Esophagus squamous epithelium (tissue), 5 donors: ENCODE measurements at regions not wholly inside any gene's neighbourhood (a gene's known extent, or its start where the extent isn't known, plus 50 kb on each side); places are given as distances from the start of the nearest gene placed in this dataset.

Experiments used
- DNase-seq: peaks from one replicate; lab custom pipeline; 2025; lab: John Stamatoyannopoulos, UW
- H3K27ac ChIP-seq, 4 donors: fragments of 200-600 bp; sonication (generic); one replicate each; pipeline ENCODE4 v1.5.1; 2016 to 2019; ENCODE audit warnings: mild to moderate bottlenecking in 1 of 4
- H3K27me3 ChIP-seq, 4 donors: fragments of 200-600 bp; sonication (generic); 1 replicate in 3 of 4; 2 replicates in 1 of 4; pipeline versions ENCODE4 v1.5.1 to v1.6.0; 2017 to 2021; ENCODE audit warnings: antibody characterized with exemption in 1 of 4
- H3K36me3 ChIP-seq, 3 donors: fragments of 200-600 bp; sonication (generic); one replicate each; pipeline ENCODE4 v1.5.1; 2016 to 2019
- H3K4me1 ChIP-seq, 3 donors: fragments of 200-600 bp; sonication (generic); one replicate each; pipeline ENCODE4 v1.5.1; 2017 to 2019
- H3K4me3 ChIP-seq, 4 donors: fragments of 200-600 bp; sonication (generic); 1 replicate in 3 of 4; 2 replicates in 1 of 4; pipeline ENCODE4 v1.5.1; 2016 to 2019; ENCODE audit warnings: mild to moderate bottlenecking in 2 of 4, moderate library complexity in 1 of 4
- H3K9me3 ChIP-seq, 3 donors: fragments of 200-600 bp; sonication (generic); one replicate each; pipeline ENCODE4 v1.5.1; 2016 to 2019
- CTCF ChIP-seq, 6 experiments: fragments of 450-650 bp in 4 of 6; fragments of 200-600 bp in 2 of 6; sonication (generic) in 2 of 6; IDR thresholded peaks; one replicate each; pipeline ENCODE4 v1.5.1; 2016 to 2019; ENCODE audit warnings: antibody characterized with exemption in 6 of 6, mild to moderate bottlenecking in 4 of 6, moderate library complexity in 4 of 6
- POLR2A ChIP-seq, 4 donors: fragments of 450-650 bp; IDR thresholded peaks; one replicate each; pipeline ENCODE4 v1.6.1; 2017; ENCODE audit warnings: antibody characterized with exemption in 4 of 4, mild to moderate bottlenecking in 4 of 4, moderate library complexity in 3 of 4
- WGBS, 2 donors: methylation state at CpG; one replicate each; pipeline ENCODE4 v1.1.5; 2018; 5-methylcytosine and 5-hydroxymethylcytosine counted together
- intact Hi-C: fragments of 100-400 bp; cut with DNase I; formaldehyde crosslinking; loops from one replicate; pipeline ENCODE4 v1.15.0; 2022
- donor health status: DM: yes; HTN: yes; CAD: no.

GRCh38 chr13:95367309-95367843, 66.1 kb upstream of the ABCC4 start:
- Histone ChIP-seq H3K4me3 (no peak overlapping the region), H3K36me3 (no peaks in the 10 kb centered on the region), H3K9me3 (peaks cover 0 to 11% (median 9%) of the 10 kb centered on the region in 3 donors), H3K4me1 (no peaks in the 10 kb centered on the region), H3K27ac (no peak overlapping the region), H3K27me3 (no peaks in the 10 kb centered on the region)
- 49 to 72% methylated on average over 6 of the region's 6 CpGs for WGBS, 2 donors
- TF ChIP-seq CTCF (IDR thresholded peaks at IDR 0.05) (no peak), POLR2A (IDR thresholded peaks at IDR 0.05) (no peak)
- no peak for DNase-seq
- intact Hi-C loops = no loop called here

GRCh38 chr13:95368998-95369397, 67.7 kb upstream of the ABCC4 start:
- no peaks in the 10 kb centered on the region for H3K27me3 ChIP-seq
- no peaks in the 10 kb centered on the region for H3K4me1 ChIP-seq
- WGBS, 2 donors = 59 to 69% methylated on average over 4 of the region's 4 CpGs
- no peaks in the 10 kb centered on the region for H3K36me3 ChIP-seq
- TF ChIP-seq POLR2A (IDR thresholded peaks at IDR 0.05) (no peak), CTCF (IDR thresholded peaks at IDR 0.05) (no peak)
- intact Hi-C loops = no loop called here
- H3K27ac ChIP-seq = no peak overlapping the region
- no peaks in the 10 kb centered on the region for H3K9me3 ChIP-seq
- no peak overlapping the region for H3K4me3 ChIP-seq
- DNase-seq = no peak

- H3K4me3 ChIP-seq = no peak overlapping the region
- TF ChIP-seq POLR2A (IDR thresholded peaks at IDR 0.05) (no peak), CTCF (IDR thresholded peaks at IDR 0.05) (no peak)
- no peak for DNase-seq
- intact Hi-C loops = no loop called here
- H3K27me3 ChIP-seq = peaks cover 0 to 4% (median 0%) of the 10 kb centered on the region in 4 donors
- peaks cover under 1 to 7% (median 4%) of the 10 kb centered on the region in 3 donors for H3K4me1 ChIP-seq
- 0% methylated on average over 1 of the region's 1 CpG for WGBS, 2 donors
- H3K27ac ChIP-seq = no peak overlapping the region
- H3K36me3 ChIP-seq = no peaks in the 10 kb centered on the region
- H3K9me3 ChIP-seq = no peaks in the 10 kb centered on the region
Observed at GRCh38 chr13:95375706-95376105, 74.5 kb upstream of the ABCC4 start.

GRCh38 chr13:95378603-95379002, 77.4 kb upstream of the ABCC4 start:
- Histone ChIP-seq H3K36me3 (no peaks in the 10 kb centered on the region), H3K4me1 (peaks cover 4 to 16% (median 7%) of the 10 kb centered on the region in 3 donors), H3K9me3 (no peaks in the 10 kb centered on the region), H3K4me3 (no peak overlapping the region), H3K27me3 (peaks cover 0 to 4% (median 0%) of the 10 kb centered on the region in 4 donors), H3K27ac (no peak overlapping the region)
- intact Hi-C loops = no loop called here
- TF ChIP-seq CTCF (IDR thresholded peaks at IDR 0.05) (no peak), POLR2A (IDR thresholded peaks at IDR 0.05) (no peak)
- WGBS, 2 donors = 27 to 80% methylated on average over 1 of the region's 1 CpG
- no peak for DNase-seq

GRCh38 chr13:95380468-95381211, 79.4 kb upstream of the ABCC4 start:
- Histone ChIP-seq H3K4me3 (no peak overlapping the region), H3K27ac (no peak overlapping the region), H3K9me3 (no peaks in the 10 kb centered on the region), H3K36me3 (no peaks in the 10 kb centered on the region), H3K4me1 (peaks cover 4 to 16% (median 7%) of the 10 kb centered on the region in 3 donors), H3K27me3 (no peaks in the 10 kb centered on the region)
- DNase-seq = peak; percentile 5
- 11 to 16% methylated on average over 14 of the region's 14 CpGs for WGBS, 2 donors
- TF ChIP-seq CTCF (IDR thresholded peaks at IDR 0.05) = peak; percentile 51 to 86 (median 76)
- no peak for TF ChIP-seq POLR2A (IDR thresholded peaks at IDR 0.05)
- intact Hi-C loops = loop anchor here (5.0 kb wide), 1 partner anchor 188 kb away; no protein-coding TSS in a partner anchor
